RWPE1 (cell line): ENCODE measurements at regions not wholly inside any gene's neighbourhood (a gene's known extent, or its start where the extent isn't known, plus 50 kb on each side); places are given as distances from the start of the nearest gene placed in this dataset.

ENCODE experiments used
- CTCF ChIA-PET: fragments of 350-600 bp; sonication (Branson Sonifier 250); formaldehyde crosslinking; extraction: SDS; loops from one replicate; lab custom pipeline; 2021; lab: Yijun Ruan, JAX
- POLR2A ChIA-PET: fragments of 400-600 bp; formaldehyde crosslinking; extraction: SDS; loops from one replicate; lab custom pipeline; 2020; ENCODE audit warnings: antibody characterized with exemption; ENCODE audit not compliant: low non-redundant PET; lab: Yijun Ruan, JAX
- DNase-seq: peaks from one replicate; pipeline ENCODE4 v3.0.0; 2012; ENCODE audit warnings: low spot score
- H3K27ac ChIP-seq: fragments of 450-650 bp; 2 replicates; pipeline ENCODE4 v1.5.1; 2017
- TF ChIP-seq, protein P1 (sequence below): fragments of 450-650 bp; conservative IDR thresholded peaks from 2 replicates; pipeline ENCODE4 v1.5.1; 2017; ENCODE audit warnings: low read depth, mild to moderate bottlenecking

DNA sequence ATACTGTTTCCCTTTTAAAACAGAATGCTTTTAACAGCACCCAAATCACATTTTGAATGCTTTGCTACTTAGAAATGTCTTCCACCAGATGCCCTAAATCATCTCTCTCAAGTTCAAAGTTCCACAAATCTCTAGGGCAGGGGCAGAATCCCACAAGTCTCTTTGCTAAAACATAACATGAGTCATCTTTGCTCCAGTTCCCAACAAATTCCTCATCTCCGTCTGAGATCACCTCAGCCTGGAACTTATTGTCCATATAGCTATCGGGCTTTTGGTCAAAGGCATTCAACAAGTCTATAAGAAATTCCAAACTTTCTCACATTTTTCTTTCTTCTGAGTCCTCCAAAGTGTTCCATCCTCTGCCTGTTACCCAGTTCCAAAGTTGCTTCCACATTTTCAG, 1374.5 kb upstream of the NXPH2 start:
- ChIA-PET POLR2A (no interaction called here), CTCF (no interaction called here)
- DNase-seq = no peak
- H3K27ac ChIP-seq = no peak overlapping the region
- TF ChIP-seq, protein P1, sequence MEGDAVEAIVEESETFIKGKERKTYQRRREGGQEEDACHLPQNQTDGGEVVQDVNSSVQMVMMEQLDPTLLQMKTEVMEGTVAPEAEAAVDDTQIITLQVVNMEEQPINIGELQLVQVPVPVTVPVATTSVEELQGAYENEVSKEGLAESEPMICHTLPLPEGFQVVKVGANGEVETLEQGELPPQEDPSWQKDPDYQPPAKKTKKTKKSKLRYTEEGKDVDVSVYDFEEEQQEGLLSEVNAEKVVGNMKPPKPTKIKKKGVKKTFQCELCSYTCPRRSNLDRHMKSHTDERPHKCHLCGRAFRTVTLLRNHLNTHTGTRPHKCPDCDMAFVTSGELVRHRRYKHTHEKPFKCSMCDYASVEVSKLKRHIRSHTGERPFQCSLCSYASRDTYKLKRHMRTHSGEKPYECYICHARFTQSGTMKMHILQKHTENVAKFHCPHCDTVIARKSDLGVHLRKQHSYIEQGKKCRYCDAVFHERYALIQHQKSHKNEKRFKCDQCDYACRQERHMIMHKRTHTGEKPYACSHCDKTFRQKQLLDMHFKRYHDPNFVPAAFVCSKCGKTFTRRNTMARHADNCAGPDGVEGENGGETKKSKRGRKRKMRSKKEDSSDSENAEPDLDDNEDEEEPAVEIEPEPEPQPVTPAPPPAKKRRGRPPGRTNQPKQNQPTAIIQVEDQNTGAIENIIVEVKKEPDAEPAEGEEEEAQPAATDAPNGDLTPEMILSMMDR = no peak

DNA sequence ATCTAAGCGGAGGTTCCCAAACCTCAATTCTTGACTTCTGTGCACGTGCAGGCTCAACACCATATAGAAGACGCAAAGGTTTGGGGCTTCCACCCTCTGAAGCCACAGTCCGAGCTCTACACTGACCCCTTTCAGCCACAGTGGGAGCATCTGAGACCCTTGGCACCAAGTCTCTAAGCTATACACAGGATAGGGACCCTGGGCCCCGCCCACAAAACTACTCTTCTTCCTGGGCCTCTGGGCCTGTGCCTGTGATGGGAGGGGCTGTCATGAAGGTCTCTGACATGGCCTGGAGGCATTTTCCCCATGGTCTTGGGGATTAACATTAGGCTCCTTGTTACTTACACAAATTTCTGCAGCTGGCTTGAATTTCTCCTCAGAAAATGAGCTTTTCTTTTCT, 1374.1 kb upstream of the NXPH2 start:
- ChIA-PET CTCF (no interaction called here), POLR2A (no interaction called here)
- H3K27ac ChIP-seq = no peak overlapping the region
- TF ChIP-seq, protein P1 = no peak
- no peak for DNase-seq

DNA sequence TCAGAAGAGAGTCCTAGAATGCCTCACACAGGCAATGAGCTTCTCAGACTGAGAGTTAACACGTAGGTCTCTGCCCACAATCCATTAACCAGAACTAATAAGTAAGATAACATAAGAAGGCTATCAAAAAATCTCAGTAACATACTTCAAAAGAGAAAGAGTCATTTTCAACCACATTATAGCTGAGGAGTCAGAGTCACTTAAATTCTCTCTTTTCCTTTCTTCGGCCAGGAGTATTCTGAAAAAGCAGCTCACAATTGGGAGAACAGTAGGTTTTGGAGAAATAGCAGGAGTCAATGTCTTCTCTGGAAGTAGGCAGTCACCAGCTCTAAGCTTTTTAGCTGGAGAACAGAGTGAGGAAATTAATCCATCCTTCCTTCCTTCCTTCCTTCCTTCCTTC, 1364.4 kb upstream of the NXPH2 start:
- CTCF ChIA-PET = interaction anchor here (0.5 to 0.6 kb wide), 2 partner anchors 11 to 312 kb away, joined by 3 read pairs; no protein-coding TSS in a partner anchor
- TF ChIP-seq, protein P1 = no peak
- DNase-seq = no peak
- POLR2A ChIA-PET = no interaction called here
- H3K27ac ChIP-seq = no peak overlapping the region

DNA sequence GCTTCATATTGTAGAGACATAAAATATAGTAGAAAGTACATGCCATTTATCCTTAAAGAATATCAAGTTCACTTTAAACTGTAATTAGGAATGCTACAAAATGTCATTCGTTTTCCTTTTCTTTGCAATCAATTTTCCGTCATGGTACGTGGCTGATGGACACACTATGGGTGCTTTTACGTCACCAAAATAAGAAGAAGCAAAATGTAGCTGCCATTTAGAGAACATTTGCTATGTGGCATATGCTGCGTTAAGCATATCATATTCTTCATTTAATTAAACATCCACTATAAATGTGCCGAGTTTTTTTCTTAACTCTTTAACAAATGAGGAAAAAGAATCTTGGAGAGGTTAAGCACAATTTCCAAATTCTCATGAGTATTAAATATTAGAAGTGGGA, 1358.5 kb upstream of the NXPH2 start:
- ChIA-PET CTCF (no interaction called here), POLR2A (no interaction called here)
- TF ChIP-seq, protein P1 = no peak
- H3K27ac ChIP-seq = no peak overlapping the region
- DNase-seq = no peak

DNA sequence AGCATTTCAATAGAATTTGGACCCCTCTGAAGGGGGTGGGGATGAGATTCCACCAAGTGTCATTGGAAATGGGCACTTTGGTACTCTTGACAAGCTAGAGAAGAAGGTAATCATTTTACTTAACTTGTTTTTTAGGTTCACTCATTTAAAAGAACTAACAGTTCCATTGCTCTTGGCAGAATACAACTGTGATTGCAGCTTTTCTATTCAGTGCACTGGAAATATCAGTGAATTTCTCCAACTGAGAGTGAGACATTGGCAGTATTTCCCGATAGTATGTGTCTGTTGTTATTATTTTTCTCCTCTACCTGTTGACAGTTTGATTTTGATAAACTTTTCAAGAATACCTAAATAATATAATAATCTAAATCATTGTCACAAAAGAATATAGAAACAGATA, 1356.7 kb upstream of the NXPH2 start:
- H3K27ac ChIP-seq = no peak overlapping the region
- DNase-seq = no peak
- POLR2A ChIA-PET = no interaction called here
- CTCF ChIA-PET = no interaction called here
- TF ChIP-seq, protein P1 = no peak

DNA sequence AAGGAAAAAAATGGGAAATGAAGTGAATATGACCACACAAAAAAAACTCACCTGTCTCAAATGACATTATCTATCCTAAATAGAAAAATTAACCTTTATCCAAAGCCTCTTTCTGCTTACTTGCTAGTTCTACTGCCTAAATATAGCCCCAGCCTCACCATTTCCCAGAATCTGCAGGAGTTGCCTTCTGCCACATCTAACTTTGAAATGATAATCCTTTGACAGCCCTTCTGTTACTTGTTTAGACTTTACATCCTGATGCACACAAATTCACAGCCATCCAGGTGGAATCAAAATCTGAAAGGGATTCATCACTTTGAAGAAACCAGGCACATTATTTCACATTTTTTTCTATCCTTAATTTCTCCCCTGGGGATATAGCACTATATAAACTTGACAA, 1356.2 kb upstream of the NXPH2 start:
- H3K27ac ChIP-seq = no peak overlapping the region
- POLR2A ChIA-PET = no interaction called here
- CTCF ChIA-PET = no interaction called here
- no peak for DNase-seq
- TF ChIP-seq, protein P1 = no peak

DNA sequence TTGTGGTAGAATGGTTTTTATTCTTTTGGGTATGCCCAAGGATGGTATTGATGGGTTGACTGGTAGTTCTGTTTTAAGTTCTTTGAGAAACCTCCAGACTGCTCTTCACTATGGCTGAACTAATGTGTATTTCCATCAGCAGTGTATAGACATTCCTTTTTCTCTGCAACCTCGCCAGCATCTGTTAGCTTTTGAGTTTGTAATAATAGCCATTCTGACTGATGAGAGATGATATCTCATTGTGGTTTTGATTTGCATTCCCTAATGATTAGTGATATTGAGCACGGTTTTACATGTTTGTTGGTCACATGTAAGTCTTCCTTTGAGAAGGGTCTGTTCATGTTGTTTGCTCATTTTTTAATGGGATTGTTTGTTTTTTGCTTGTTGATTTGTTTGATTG, 1348.7 kb upstream of the NXPH2 start:
- ChIA-PET CTCF (no interaction called here), POLR2A (no interaction called here)
- TF ChIP-seq, protein P1 = no peak
- no peak overlapping the region for H3K27ac ChIP-seq
- DNase-seq = no peak
